Chondrocyte (in vitro differentiated cells): ENCODE measurements at regions not wholly inside any gene's neighbourhood (a gene's known extent, or its start where the extent isn't known, plus 50 kb on each side); places are given as distances from the start of the nearest gene placed in this dataset.

Experiments used
- DNase-seq: peaks from one replicate; pipeline ENCODE4 v3.0.0; 2021; ENCODE audit warnings: mixed read lengths, low spot score
- H3K27ac Mint-ChIP-seq: one replicate; pipeline ENCODE4 v1.8.0; 2021; ENCODE audit warnings: mild to moderate bottlenecking, moderate library complexity, mixed read lengths; ENCODE audit not compliant: unreplicated experiment
- H3K27me3 Mint-ChIP-seq: 2 replicates; pipeline ENCODE4 v1.8.0; 2021; ENCODE audit warnings: low read depth, mixed read lengths
- H3K36me3 Mint-ChIP-seq: 2 replicates; pipeline ENCODE4 v1.8.0; 2021; ENCODE audit warnings: low read depth, mixed read lengths
- H3K4me1 Mint-ChIP-seq: 2 replicates; pipeline ENCODE4 v1.8.0; 2021; ENCODE audit warnings: low read depth, mild to moderate bottlenecking, mixed read lengths
- H3K4me3 Mint-ChIP-seq: one replicate; pipeline ENCODE4 v1.8.0; 2021; ENCODE audit warnings: mild to moderate bottlenecking, moderate library complexity, mixed read lengths; ENCODE audit not compliant: unreplicated experiment
- H3K9me3 Mint-ChIP-seq: 2 replicates; pipeline ENCODE4 v1.8.0; 2021; ENCODE audit warnings: low read depth, mixed read lengths
- TF ChIP-seq, protein P1 (sequence below): fragments of 200-600 bp; sonication (generic); IDR thresholded peaks from 2 replicates; pipeline ENCODE4 v1.5.0; 2021; ENCODE audit warnings: antibody characterized with exemption, mild to moderate bottlenecking, moderate library complexity

DNA sequence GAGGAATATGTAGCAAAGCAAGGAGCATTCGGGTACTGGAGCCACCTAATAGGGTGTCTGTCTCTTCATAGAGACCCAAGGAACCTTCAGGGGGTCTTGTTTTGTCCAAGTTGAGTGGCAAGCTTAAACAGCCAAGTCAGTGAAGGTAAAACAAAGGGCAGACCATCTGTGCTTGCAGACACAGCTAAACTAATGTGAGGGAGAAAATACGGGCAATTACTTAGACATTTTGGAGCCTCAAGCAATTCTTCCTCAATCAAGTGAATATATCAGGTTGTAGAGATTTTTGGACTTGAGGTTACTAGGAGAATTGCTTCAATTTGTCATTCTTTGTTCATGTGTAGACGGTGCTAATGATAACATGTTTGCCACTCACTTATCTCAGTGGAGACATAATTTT lies 148.2 kb upstream of the ARHGAP20 start:
- no peak for DNase-seq
- H3K27ac Mint-ChIP-seq: no peak overlapping the region
- no peaks in the 10 kb centered on the region for H3K9me3 Mint-ChIP-seq
- H3K36me3 Mint-ChIP-seq: no peaks in the 10 kb centered on the region
- TF ChIP-seq, protein P1, sequence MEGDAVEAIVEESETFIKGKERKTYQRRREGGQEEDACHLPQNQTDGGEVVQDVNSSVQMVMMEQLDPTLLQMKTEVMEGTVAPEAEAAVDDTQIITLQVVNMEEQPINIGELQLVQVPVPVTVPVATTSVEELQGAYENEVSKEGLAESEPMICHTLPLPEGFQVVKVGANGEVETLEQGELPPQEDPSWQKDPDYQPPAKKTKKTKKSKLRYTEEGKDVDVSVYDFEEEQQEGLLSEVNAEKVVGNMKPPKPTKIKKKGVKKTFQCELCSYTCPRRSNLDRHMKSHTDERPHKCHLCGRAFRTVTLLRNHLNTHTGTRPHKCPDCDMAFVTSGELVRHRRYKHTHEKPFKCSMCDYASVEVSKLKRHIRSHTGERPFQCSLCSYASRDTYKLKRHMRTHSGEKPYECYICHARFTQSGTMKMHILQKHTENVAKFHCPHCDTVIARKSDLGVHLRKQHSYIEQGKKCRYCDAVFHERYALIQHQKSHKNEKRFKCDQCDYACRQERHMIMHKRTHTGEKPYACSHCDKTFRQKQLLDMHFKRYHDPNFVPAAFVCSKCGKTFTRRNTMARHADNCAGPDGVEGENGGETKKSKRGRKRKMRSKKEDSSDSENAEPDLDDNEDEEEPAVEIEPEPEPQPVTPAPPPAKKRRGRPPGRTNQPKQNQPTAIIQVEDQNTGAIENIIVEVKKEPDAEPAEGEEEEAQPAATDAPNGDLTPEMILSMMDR: no peak
- H3K4me1 Mint-ChIP-seq: peaks cover 18% of the 10 kb centered on the region
- no peak overlapping the region for H3K4me3 Mint-ChIP-seq
- peaks cover 4% of the 10 kb centered on the region for H3K27me3 Mint-ChIP-seq

GRCh38 chr11:110859998-110860397 lies 147.8 kb upstream of the ARHGAP20 start:
- TF ChIP-seq, protein P1: no peak

DNA sequence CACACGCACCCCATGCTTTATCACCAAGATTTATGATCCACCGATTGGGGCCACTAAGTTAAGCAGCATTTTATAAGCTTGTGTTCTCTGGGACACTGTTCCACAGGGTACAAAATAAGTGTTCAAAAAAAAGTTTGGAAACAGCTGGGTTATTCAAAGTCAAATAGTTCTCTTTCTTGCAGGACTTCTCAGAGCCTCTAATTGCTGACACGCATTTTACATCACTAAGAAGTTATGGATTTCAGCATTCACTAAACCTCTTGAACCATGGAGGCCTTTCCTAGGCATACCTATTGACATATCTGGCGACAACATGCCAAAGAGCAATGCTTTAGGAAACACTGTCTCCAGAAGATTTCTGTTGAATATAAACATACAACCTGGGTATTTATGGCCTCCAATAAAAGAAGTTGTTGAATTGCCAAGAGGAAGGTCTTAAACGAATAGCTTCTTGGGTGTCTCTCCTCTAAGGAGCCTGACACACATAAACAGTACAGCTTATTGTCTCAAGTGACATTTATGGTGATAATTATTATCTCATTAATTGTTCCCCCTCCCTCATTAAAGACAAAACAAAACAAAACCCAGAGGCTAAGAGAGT lies 147.1 kb upstream of the ARHGAP20 start:
- Mint-ChIP-seq H3K4me1 (peaks cover 27% of the 10 kb centered on the region), H3K36me3 (no peaks in the 10 kb centered on the region), H3K27me3 (no peaks in the 10 kb centered on the region), H3K27ac (no peak overlapping the region), H3K4me3 (no peak overlapping the region), H3K9me3 (no peaks in the 10 kb centered on the region)
- TF ChIP-seq, protein P1: no peak
- no peak for DNase-seq

More at GRCh38 chr11:110859998-110860397, 147.8 kb upstream of the ARHGAP20 start:
- Mint-ChIP-seq H3K27me3 (no peaks in the 10 kb centered on the region), H3K36me3 (no peaks in the 10 kb centered on the region), H3K4me1 (peaks cover 22% of the 10 kb centered on the region), H3K9me3 (no peaks in the 10 kb centered on the region), H3K27ac (no peak overlapping the region), H3K4me3 (no peak overlapping the region)
- DNase-seq: no peak

- Mint-ChIP-seq H3K9me3 (no peaks in the 10 kb centered on the region), H3K4me3 (no peak overlapping the region), H3K36me3 (no peaks in the 10 kb centered on the region), H3K4me1 (peaks cover 27% of the 10 kb centered on the region), H3K27ac (no peak overlapping the region), H3K27me3 (no peaks in the 10 kb centered on the region)
- TF ChIP-seq, protein P1: no peak
- no peak for DNase-seq
These were observed 146.3 kb upstream of the ARHGAP20 start for GRCh38 chr11:110858547-110858921.

- no peaks in the 10 kb centered on the region for H3K27me3 Mint-ChIP-seq
- TF ChIP-seq, protein P1: no peak
- H3K4me3 Mint-ChIP-seq: no peak overlapping the region
- H3K4me1 Mint-ChIP-seq: peaks cover 27% of the 10 kb centered on the region
- no peaks in the 10 kb centered on the region for H3K36me3 Mint-ChIP-seq
- H3K9me3 Mint-ChIP-seq: no peaks in the 10 kb centered on the region
- no peak for DNase-seq
- H3K27ac Mint-ChIP-seq: peak overlapping the region; percentile 37
These were observed 145.8 kb upstream of the ARHGAP20 start for GRCh38 chr11:110857892-110858546.
